HepG2 (cell line): ENCODE measurements at regions not wholly inside any gene's neighbourhood (a gene's known extent, or its start where the extent isn't known, plus 50 kb on each side); places are given as distances from the start of the nearest gene placed in this dataset.

ENCODE experiments used
- CCDC6 ChIP-seq: sonication (generic); formaldehyde crosslinking; IDR thresholded peaks from 2 replicates; pipeline ENCODE4 v1.8.1; 2022; ENCODE audit warnings: mild to moderate bottlenecking, missing genetic modification reagents, moderate library complexity
- GABPA ChIP-seq, 2 experiments: IDR thresholded peaks; 2 replicates each; pipeline ENCODE4 v1.6.1; 2011 to 2016; ENCODE audit warnings: low read depth in 2 of 2, low read length in 1 of 2, missing biosample characterization in 1 of 2, missing genetic modification characterization in 1 of 2
- GATAD1 ChIP-seq: IDR thresholded peaks from 2 replicates; pipeline ENCODE4 v1.6.1; 2016; ENCODE audit warnings: missing genetic modification reagents, missing compliant biosample characterization
- HNF4G ChIP-seq, 2 experiments: sonication (generic) in 1 of 2; formaldehyde crosslinking in 1 of 2; IDR thresholded peaks; 2 replicates each; pipeline versions ENCODE4 v1.4.0 to v1.6.1; 2011 to 2020; ENCODE audit warnings: borderline replicate concordance in 2 of 2, low read depth in 2 of 2, mild to moderate bottlenecking in 2 of 2, low read length in 1 of 2, missing genetic modification reagents in 1 of 2, moderate library complexity in 1 of 2
- MLXIP ChIP-seq: sonication (generic); formaldehyde crosslinking; IDR thresholded peaks from 2 replicates; pipeline ENCODE4 v1.9.0; 2021; ENCODE audit warnings: missing genetic modification reagents, borderline replicate concordance
- PATZ1 ChIP-seq: sonication (generic); formaldehyde crosslinking; IDR thresholded peaks from 2 replicates; pipeline ENCODE4 v1.4.0; 2020; ENCODE audit warnings: missing genetic modification reagents
- PBX3 ChIP-seq: sonication (generic); formaldehyde crosslinking; IDR thresholded peaks from 2 replicates; pipeline ENCODE4 v1.8.1; 2023; ENCODE audit warnings: missing genetic modification reagents, inconsistent platforms, borderline replicate concordance
- RXRA ChIP-seq: sonication (generic); formaldehyde crosslinking; IDR thresholded peaks from 2 replicates; pipeline ENCODE4 v1.5.1; 2020; ENCODE audit warnings: missing genetic modification reagents
- SIX1 ChIP-seq: sonication (generic); formaldehyde crosslinking; IDR thresholded peaks from 2 replicates; pipeline ENCODE4 v1.4.0; 2020; ENCODE audit warnings: missing genetic modification reagents, borderline replicate concordance
- SRSF9 ChIP-seq: fragments of 200-400 bp; formaldehyde crosslinking; IDR thresholded peaks from 2 replicates; pipeline ENCODE4 v1.6.1; 2018; ENCODE audit warnings: borderline replicate concordance, mild to moderate bottlenecking, low read depth, low read length; ENCODE audit not compliant: insufficient read depth, poor library complexity, severe bottlenecking
- U2AF2 ChIP-seq: fragments of 200-400 bp; formaldehyde crosslinking; IDR thresholded peaks from 2 replicates; pipeline ENCODE4 v1.6.1; 2017; ENCODE audit warnings: low read depth, mild to moderate bottlenecking, low read length
- ZC3H13 ChIP-seq: sonication (generic); formaldehyde crosslinking; IDR thresholded peaks from 2 replicates; pipeline ENCODE4 v1.8.1; 2023; ENCODE audit warnings: mild to moderate bottlenecking, missing genetic modification reagents, moderate library complexity
- ZNF207 ChIP-seq: fragments of 450-650 bp; IDR thresholded peaks from 2 replicates; pipeline ENCODE4 v1.6.1; 2016; ENCODE audit warnings: antibody characterized with exemption, borderline replicate concordance
- ZNF234 ChIP-seq: sonication (generic); formaldehyde crosslinking; conservative IDR thresholded peaks from 2 replicates; pipeline ENCODE4 v1.5.1; 2020; ENCODE audit warnings: mild to moderate bottlenecking, missing genetic modification reagents
- ZNF354B ChIP-seq: sonication (generic); formaldehyde crosslinking; IDR thresholded peaks from 2 replicates; pipeline ENCODE4 v1.8.0; 2022; ENCODE audit warnings: mild to moderate bottlenecking, missing genetic modification reagents
- ZNF414 ChIP-seq: sonication (generic); formaldehyde crosslinking; IDR thresholded peaks from 2 replicates; pipeline ENCODE4 v1.5.0; 2020; ENCODE audit warnings: missing genetic modification reagents
- ZNF44 ChIP-seq: sonication (generic); formaldehyde crosslinking; IDR thresholded peaks from 2 replicates; pipeline ENCODE4 v1.5.1; 2020; ENCODE audit warnings: mild to moderate bottlenecking, missing genetic modification reagents
- ZNF562 ChIP-seq: sonication (generic); formaldehyde crosslinking; IDR thresholded peaks from 2 replicates; pipeline ENCODE4 v1.8.0; 2022; ENCODE audit warnings: missing genetic modification reagents, borderline replicate concordance
- ZNF749 ChIP-seq: sonication (generic); formaldehyde crosslinking; IDR thresholded peaks from 2 replicates; pipeline ENCODE4 v1.8.0; 2022; ENCODE audit warnings: mild to moderate bottlenecking, missing genetic modification reagents, moderate library complexity, borderline replicate concordance
- ZNF816 ChIP-seq: sonication (generic); formaldehyde crosslinking; IDR thresholded peaks from 2 replicates; pipeline ENCODE4 v1.8.0; 2022; ENCODE audit warnings: missing genetic modification reagents, mild to moderate bottlenecking, borderline replicate concordance
- ZNF891 ChIP-seq: sonication (generic); formaldehyde crosslinking; IDR thresholded peaks from 2 replicates; pipeline ENCODE4 v1.5.0; 2020; ENCODE audit warnings: mild to moderate bottlenecking, missing genetic modification reagents

GRCh38 chr6:41449399-41450245 is 96.6 kb upstream of the FOXP4 start (continued):
- TF ChIP-seq HNF4G (IDR thresholded peaks at IDR 0.05; ENCODE audit: borderline replicate concordance, low read depth, low read length), result peak; percentile 86
- peak; percentile 77; the same call in 1 of the 2 replicates for TF ChIP-seq HNF4G (CRISPR knock-in tag; IDR thresholded peaks at IDR 0.05; ENCODE audit: borderline replicate concordance, low read depth)
- no peak for TF ChIP-seq ZNF354B (CRISPR knock-in tag)
- TF ChIP-seq U2AF2, result no peak
- TF ChIP-seq ZNF207, result no peak
- TF ChIP-seq ZNF234 (CRISPR knock-in tag), result no peak
- no peak for TF ChIP-seq ZNF749 (CRISPR knock-in tag)
- TF ChIP-seq RXRA (CRISPR knock-in tag), result peak; percentile 89
- no peak for TF ChIP-seq PBX3
- TF ChIP-seq SRSF9, result no peak
- TF ChIP-seq ZNF891 (CRISPR knock-in tag), result no peak
- no peak for TF ChIP-seq CCDC6 (CRISPR knock-in tag)
- no peak for TF ChIP-seq SIX1 (CRISPR knock-in tag)
- 0 out of 2 replicates have a peak, but pooled peaks have one; percentile 39 for TF ChIP-seq ZNF414
- peak; percentile 45; the same call in 1 of the 2 replicates for TF ChIP-seq PATZ1
- TF ChIP-seq ZC3H13, result no peak
- no peak for TF ChIP-seq GATAD1 (CRISPR knock-in tag)
- no peak for TF ChIP-seq ZNF562 (CRISPR knock-in tag)
- TF ChIP-seq ZNF44 (CRISPR knock-in tag), result peak; percentile 67; the same call in 1 of the 2 replicates
- no peak for TF ChIP-seq GABPA (IDR thresholded peaks at IDR 0.05; ENCODE audit: low read depth, low read length)
- TF ChIP-seq GABPA (CRISPR knock-in tag; IDR thresholded peaks at IDR 0.05; ENCODE audit: low read depth), result 0 out of 2 replicates have a peak, but pooled peaks have one; percentile 12
- no peak for TF ChIP-seq MLXIP (CRISPR knock-in tag)
- TF ChIP-seq ZNF816, result 0 out of 2 replicates have a peak, but pooled peaks have one; percentile 24
